GM12873 (cell line): ENCODE measurements at regions not wholly inside any gene's neighbourhood (a gene's known extent, or its start where the extent isn't known, plus 50 kb on each side); places are given as distances from the start of the nearest gene placed in this dataset.

Experiments
- CTCF ChIP-seq: IDR thresholded peaks from 2 replicates; pipeline ENCODE4 v1.5.1; 2012; ENCODE audit warnings: low read depth, mild to moderate bottlenecking, moderate library complexity, low read length, control low read depth; ENCODE audit not compliant: insufficient read depth; ENCODE audit errors: missing control alignments

GRCh38 chr14:49994951-49995561 lies 102.2 kb downstream of the ARF6 start:
- TF ChIP-seq CTCF = no peak

GRCh38 chr14:49997991-49998390 lies 105.1 kb downstream of the ARF6 start:
- no peak for TF ChIP-seq CTCF

GRCh38 chr14:49999146-49999761 lies 106.4 kb downstream of the ARF6 start:
- no peak for TF ChIP-seq CTCF

GRCh38 chr14:49999826-50000379 lies 107.0 kb downstream of the ARF6 start:
- no peak for TF ChIP-seq CTCF

- TF ChIP-seq CTCF = no peak
Observed at GRCh38 chr14:50000380-50001150, 107.7 kb downstream of the ARF6 start.

- no peak for TF ChIP-seq CTCF
Observed at GRCh38 chr14:50001151-50001998, 108.5 kb downstream of the ARF6 start.
